ENCODE measurements at regions not wholly inside any gene's neighbourhood (a gene's known extent, or its start where the extent isn't known, plus 50 kb on each side); places are given as distances from the start of the nearest gene placed in this dataset.

- H3K4me3 ChIP-seq (ENCODE audit: low read depth, low read length): no peak overlapping the region
- TF ChIP-seq POLR2A (IDR thresholded peaks at IDR 0.05; ENCODE audit: extremely low read depth, insufficient read length) (no peak), MYC (IDR thresholded peaks at IDR 0.05; ENCODE audit: low read depth, low read length) (peak; percentile 34; the same call in 1 of the 2 replicates)
- TF ChIP-seq, protein P1, sequence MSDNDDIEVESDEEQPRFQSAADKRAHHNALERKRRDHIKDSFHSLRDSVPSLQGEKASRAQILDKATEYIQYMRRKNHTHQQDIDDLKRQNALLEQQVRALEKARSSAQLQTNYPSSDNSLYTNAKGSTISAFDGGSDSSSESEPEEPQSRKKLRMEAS (IDR thresholded peaks at IDR 0.05; ENCODE audit: low read depth, low read length): 0 out of 2 replicates have a peak, but pooled peaks have one; percentile 16
- DNase-seq (ENCODE audit: low read depth): peak; percentile 60
These were observed 166.6 kb upstream of the MARCKS start for GRCh38 chr6:113690281-113691259.

DNA sequence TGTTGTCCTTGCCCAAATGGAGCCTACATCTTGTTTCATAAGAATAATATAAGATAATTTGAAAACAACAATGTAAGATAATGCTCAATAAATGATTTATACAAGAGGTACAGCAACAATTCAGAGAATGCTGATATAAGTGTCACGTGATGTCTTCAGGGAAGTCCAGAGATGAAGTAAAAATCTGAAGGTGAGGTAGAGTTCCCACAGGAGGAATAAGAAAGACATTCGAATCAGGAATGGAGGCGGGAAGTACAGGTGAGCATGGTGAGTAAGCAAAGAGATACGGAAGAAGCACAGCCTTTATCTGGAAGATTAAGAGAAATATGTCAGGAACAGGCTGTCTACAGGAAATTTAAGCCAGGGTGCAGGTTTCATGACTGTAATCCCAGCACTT, 165.9 kb upstream of the MARCKS start:
- no peak for DNase-seq (ENCODE audit: low read depth)
- H3K4me3 ChIP-seq (ENCODE audit: low read depth, low read length): no peak overlapping the region
- TF ChIP-seq MYC (IDR thresholded peaks at IDR 0.05; ENCODE audit: low read depth, low read length) (no peak), POLR2A (IDR thresholded peaks at IDR 0.05; ENCODE audit: extremely low read depth, insufficient read length) (no peak)
- TF ChIP-seq, protein P1 (IDR thresholded peaks at IDR 0.05; ENCODE audit: low read depth, low read length): no peak
- TF ChIP-seq, protein P2, sequence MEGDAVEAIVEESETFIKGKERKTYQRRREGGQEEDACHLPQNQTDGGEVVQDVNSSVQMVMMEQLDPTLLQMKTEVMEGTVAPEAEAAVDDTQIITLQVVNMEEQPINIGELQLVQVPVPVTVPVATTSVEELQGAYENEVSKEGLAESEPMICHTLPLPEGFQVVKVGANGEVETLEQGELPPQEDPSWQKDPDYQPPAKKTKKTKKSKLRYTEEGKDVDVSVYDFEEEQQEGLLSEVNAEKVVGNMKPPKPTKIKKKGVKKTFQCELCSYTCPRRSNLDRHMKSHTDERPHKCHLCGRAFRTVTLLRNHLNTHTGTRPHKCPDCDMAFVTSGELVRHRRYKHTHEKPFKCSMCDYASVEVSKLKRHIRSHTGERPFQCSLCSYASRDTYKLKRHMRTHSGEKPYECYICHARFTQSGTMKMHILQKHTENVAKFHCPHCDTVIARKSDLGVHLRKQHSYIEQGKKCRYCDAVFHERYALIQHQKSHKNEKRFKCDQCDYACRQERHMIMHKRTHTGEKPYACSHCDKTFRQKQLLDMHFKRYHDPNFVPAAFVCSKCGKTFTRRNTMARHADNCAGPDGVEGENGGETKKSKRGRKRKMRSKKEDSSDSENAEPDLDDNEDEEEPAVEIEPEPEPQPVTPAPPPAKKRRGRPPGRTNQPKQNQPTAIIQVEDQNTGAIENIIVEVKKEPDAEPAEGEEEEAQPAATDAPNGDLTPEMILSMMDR (IDR thresholded peaks at IDR 0.05; ENCODE audit: low read depth, low read length): no peak

GRCh38 chr6:113693851-113694250, 163.3 kb upstream of the MARCKS start:
- no peak for DNase-seq (ENCODE audit: low read depth)
- TF ChIP-seq, protein P1 (IDR thresholded peaks at IDR 0.05; ENCODE audit: low read depth, low read length): no peak
- TF ChIP-seq, protein P2 (IDR thresholded peaks at IDR 0.05; ENCODE audit: low read depth, low read length): no peak
- TF ChIP-seq POLR2A (IDR thresholded peaks at IDR 0.05; ENCODE audit: extremely low read depth, insufficient read length) (no peak), MYC (IDR thresholded peaks at IDR 0.05; ENCODE audit: low read depth, low read length) (no peak)
- no peak overlapping the region for H3K4me3 ChIP-seq (ENCODE audit: low read depth, low read length)

DNA sequence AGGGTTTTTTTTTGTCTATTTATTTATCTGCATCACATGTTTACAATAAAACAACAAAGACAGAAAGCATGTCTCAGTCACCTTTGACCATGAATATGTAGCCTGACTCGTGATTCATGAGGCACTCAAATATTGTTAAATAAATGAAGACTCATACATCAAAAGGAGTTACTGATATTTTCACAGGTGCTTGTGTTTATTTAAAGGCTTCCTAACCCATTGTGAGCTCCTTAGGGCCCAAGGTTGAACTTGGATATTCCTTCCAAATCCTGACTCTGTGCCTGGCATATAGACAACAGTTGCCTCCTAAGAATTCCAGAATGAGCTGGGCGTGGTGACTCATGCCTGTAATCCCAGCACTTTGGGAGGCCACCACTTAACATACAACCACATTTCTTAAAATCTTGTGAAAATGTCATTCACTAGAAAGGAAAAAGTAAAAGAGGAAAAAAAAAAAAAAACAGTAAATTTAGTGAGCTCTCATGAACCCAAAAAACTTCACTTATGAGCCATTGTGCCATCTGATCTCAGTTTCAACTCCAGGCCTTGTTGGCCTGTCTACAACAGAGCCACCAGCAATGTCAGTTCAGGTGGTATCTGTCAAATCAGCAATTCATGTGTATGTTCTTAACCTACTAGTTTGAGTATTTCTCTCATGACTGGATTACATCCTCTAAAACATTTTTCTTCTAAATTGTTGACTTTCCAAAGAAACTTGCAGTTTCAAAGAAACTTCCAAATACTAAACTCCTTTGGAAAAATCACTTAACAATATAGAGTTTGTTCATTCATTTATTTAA, 162.7 kb upstream of the MARCKS start:
- TF ChIP-seq POLR2A (IDR thresholded peaks at IDR 0.05; ENCODE audit: extremely low read depth, insufficient read length) (no peak), MYC (IDR thresholded peaks at IDR 0.05; ENCODE audit: low read depth, low read length) (no peak)
- TF ChIP-seq, protein P1 (IDR thresholded peaks at IDR 0.05; ENCODE audit: low read depth, low read length): no peak
- TF ChIP-seq, protein P2 (IDR thresholded peaks at IDR 0.05; ENCODE audit: low read depth, low read length): no peak
- peak; percentile 22 for DNase-seq (ENCODE audit: low read depth)

DNA sequence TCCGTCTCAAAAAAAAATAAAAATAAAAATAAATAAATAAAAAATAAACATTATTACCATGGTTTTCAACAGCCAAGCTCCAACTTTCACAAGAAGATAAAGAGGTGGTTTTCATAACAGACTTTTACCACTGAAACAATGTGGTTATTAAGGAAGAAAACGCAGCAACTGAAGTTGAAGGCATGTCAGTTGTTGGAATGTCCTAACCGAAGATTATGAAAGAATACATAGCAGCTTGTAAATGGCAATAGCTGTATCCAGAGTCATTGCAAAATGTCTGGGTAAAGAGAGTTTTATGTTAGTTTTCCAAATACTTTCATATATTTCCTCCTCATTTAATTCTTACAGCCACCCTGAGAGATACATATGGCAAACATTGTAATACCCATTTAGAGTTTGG, 161.6 kb upstream of the MARCKS start:
- DNase-seq (ENCODE audit: low read depth): peak; percentile 85
- no peak for TF ChIP-seq POLR2A (IDR thresholded peaks at IDR 0.05; ENCODE audit: extremely low read depth, insufficient read length)
- TF ChIP-seq, protein P2 (IDR thresholded peaks at IDR 0.05; ENCODE audit: low read depth, low read length): no peak
- TF ChIP-seq, protein P1 (IDR thresholded peaks at IDR 0.05; ENCODE audit: low read depth, low read length): 0 out of 2 replicates have a peak, but pooled peaks have one; percentile 16

More for the DNA sequence above, 162.7 kb upstream of the MARCKS start:
- no peak overlapping the region for H3K4me3 ChIP-seq (ENCODE audit: low read depth, low read length)

More for the DNA sequence above, 161.6 kb upstream of the MARCKS start:
- no peak overlapping the region for H3K4me3 ChIP-seq (ENCODE audit: low read depth, low read length)

Measured in NB4 (cell line).